NCI-H2029 treated with DMSO at 0.1 percent for 48 hours (cell line): ENCODE measurements at regions not wholly inside any gene's neighbourhood (a gene's known extent, or its start where the extent isn't known, plus 50 kb on each side); places are given as distances from the start of the nearest gene placed in this dataset.

Experiments
- DNase-seq: peaks from one replicate; lab custom pipeline; 2025; lab: John Stamatoyannopoulos, UW

DNA sequence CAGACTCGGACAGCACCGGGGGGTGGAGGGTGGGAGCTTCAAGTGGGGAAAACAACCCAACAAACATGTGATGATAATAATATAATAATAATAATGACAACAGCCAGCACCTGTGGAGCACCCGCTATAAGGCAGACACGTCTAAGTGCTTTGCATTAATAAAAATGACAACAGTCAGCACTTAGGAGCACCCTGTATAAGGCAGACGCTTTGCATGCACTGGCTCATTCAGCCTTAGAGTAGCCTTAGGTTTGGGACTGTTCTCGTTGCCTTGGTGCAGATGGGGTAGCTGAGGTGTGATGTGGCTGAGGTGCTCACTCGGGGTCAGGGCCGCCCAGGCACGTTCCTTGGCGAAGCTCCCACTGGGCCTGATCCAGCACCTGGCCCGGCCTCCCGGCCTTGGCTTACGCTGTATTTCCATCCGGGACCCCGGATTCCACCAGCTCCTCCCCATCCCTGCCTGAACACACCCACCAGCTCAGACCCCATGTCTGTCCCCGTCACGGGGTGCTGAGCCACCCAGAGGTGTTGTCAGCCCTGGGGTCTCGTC is 144.0 kb upstream of the CIBAR2 start:
- DNase-seq: no peak

DNA sequence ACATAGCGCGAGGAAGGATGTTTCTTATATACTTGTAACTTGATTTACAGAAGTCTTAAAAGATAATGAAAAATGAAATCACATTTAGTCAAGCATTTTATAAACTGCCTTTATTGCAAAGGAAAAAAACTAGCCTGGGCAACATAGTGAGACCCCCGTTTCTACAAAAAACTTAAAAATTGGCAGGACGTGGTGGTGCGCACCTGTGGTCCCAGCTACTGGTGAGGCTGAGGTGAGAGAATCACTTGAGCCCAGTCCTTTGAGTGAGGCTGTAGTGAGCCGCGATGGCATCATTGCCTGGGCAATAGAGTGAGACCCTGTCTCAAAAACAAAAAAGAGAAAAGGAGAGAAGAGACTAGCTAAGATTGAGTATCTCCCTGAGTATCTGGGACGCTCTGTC is 145.2 kb upstream of the CIBAR2 start:
- DNase-seq: no peak

DNA sequence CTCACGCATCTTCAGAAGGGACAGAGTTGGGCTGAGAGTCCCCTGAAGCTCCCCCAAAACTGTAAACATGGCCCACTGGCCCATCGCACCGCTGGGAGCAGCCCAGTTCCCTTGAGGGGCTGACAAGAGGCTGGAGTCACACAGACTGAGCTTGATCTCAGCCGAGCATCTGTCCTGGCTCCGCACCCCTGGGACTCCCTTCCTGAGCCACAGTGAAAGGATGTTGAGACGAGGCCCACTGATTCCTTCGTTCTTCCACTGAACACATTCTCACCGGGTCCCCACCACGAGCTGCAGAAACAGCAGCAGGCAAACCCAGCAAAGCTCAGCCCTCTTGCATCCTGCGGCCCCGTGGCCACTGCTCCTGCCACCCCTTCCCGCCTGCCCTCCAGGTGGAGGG is 145.9 kb upstream of the CIBAR2 start:
- no peak for DNase-seq

DNA sequence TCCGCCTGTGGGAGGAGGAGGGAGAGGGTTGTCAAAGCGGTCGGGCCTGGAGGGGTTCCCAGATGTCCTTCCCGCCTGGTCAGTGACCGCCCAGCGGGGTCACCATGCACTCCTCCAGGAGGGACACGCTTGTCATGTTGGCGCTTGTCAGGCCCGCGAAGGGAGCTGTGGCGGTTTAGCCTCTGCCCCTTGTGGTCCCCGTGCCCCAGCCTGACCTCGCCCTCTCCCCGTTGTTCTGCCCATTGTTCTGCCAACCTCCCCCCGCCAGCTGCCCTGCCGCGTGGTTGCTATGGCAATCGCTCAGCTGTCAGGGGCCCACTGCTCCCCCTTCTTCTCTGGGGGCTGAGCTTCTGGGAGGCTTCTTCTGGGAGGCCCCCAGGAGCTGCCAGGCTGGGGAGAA is 146.4 kb upstream of the CIBAR2 start:
- DNase-seq: no peak

DNA sequence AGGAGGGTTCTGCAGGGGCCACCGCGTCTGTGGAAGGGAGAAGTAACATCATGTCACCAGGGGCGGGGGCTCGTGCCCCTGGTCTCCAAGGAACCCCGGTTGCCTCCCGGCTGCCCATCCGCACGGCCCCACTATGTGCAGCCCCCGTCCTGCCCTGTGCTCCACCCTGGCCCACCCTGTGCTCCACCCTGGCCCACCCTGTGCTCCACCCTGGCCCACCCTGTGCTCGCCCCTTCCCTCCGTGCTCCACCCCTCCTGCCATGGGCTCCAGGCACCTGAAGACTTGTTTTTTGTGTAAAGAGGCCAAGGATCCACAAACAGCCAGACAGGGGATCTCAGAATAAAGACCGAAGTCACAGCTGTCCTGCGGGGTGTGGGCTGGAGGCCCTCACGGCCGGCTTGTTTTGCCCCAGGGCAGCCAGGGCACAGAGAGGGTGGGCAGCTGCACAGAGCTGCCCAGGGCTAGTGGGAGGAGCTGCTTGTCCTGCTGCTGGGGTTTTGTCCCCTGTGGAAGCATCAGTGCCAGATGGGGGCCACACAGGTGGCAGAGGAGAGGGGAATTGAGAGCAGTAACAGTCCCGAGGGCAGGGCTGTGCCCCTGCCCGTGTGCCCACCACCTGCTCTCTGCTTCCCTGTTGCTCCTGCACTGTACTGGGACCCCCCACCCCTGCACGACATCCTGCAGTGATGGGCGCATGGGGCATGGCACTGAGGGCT is 147.0 kb upstream of the CIBAR2 start:
- DNase-seq: no peak

DNA sequence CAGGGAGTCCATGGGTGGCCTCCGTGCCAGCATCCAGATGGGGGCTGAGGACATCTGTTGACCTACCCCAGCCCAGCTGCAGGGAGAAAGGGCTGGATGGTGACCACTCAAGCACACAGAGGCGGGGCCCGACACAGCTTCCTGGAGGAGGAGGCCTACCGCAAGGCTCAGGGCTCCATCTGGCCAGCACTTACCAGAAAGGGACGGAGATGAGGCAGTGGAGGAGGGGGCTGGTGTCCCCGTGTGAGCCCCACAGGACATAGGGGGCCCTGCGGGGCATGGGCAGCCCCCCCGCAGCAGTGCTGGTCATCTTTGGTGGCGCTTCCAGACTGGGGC is 147.5 kb upstream of the CIBAR2 start:
- DNase-seq: no peak

DNA sequence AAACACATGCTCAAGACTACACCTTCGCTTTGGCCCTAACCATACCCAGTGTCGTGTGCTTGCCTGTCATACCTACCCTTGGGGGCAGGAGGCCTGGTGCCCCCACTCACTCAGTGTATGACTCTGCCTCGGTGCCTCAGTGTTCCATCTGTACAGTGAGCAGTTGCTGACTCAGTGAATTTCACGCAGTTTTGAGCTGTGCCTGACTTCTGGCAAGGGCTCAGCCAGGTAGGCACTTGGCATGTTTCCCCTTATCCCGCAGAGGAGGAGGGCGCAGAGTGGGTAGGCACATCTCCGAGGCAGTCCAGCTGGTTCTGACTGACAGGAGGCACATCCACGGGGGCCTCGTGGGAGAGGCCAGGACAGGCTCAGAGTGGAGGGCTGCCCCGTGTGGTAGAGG is 148.9 kb upstream of the CIBAR2 start:
- DNase-seq: no peak

DNA sequence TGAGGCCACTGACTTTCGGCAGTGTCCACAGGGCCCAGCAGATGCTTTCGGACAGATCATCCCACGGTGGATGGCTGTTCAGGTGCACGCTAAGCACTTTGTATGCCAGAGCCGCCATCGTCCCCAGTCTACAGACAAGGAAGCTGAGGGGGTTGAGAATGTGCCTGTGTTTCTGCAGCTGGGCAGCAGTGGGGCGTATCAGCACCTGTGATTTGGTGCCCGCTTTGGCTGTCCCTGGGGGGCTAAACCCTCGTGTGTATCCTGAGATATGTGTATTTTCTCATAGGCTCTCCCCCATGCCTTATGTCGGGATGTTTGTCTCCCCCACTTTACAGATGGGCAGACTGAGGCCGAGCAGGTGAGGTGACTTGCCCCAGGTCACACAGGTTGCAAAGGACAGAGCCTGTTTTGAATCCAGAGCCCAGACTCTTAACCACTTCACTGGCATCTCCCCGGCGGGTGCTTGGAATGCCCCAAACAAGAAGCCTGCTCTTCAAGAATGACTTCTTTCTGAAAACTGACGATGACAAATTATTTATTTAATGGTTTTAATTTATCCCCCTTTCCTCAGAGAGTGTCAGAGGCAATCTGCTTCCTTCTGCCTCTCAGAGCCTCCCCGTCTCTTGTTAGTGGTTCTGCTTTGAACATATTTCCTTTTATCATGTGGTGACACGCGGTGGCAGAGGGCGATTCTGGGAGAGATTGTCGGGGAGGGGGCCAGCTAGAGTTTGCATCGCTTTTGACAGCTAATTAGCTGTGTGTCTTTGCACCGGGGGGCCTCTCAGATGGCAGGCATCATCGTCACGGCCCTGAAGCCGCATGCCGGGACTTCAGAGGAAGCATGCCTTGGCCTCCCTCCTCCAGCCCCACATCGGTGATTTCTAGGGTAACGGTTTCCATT is 149.6 kb upstream of the CIBAR2 start:
- no peak for DNase-seq

DNA sequence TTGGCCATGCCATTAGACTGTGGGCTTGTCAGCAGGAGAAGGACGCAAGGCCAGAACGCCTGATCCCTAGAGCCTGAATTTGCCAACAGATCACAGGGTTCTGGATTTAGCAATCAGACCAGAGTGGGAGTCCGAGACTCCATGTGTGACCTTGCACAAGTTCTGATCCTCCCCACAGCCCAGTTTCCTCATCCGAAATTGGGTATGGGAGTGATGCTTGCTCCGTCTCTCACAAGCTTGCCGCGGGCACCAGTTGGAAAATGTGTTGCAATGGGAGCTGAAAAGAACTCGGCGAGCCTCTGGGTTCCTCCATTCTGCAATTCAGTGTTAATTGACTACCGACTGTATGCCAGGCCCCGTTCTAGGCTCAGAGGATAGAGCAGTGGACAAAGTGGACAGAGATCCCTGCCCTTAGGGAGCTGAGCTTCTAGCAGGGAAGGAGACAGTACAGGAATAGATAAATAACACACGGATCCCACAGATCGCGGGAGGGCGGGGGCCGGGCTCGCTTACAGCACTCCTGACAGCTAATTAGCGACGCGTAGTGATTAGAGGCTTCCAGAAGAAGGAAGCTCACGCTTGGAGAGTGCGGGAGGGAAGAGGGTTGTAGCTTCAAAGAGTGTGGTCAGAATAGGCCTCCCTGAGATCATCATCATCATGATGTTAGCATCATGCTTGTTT is 150.4 kb upstream of the CIBAR2 start:
- DNase-seq: no peak

DNA sequence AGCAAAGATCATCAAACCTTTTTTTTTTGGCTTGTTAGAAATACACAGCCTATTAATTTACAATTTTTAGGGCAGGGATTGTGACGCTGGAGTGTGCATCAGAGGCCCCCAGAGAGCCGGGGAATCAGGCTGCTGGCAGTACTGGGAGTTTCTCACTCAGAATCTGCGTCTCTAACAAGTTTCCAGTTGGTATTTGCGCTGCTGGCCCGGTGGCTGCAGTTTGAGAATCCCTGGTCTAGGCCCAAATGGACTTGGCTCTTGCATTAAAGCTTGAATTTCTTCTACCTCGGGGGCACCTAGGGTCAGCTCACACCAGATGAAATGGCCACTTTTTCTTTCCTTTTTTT is 150.9 kb upstream of the CIBAR2 start:
- DNase-seq: no peak

DNA sequence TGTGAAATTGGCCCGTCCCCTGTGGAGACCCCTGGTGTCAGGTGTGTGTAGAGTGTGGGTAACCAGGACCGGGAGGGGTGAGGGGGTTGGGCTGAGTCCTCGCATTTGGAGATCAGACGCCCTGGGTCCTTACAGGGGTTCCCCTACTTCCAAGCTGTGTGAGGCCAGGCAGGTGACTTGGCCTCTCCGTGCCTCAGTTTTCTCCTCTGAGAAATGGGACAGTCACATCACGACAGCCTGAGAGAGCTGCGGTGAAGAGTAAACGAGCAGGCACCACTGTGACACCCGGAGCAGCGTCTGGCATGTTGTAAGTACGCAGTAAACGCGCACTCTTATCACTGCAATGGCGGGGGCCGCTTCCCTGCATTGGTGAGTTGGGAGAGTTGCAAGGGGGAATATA is 152.5 kb upstream of the CIBAR2 start:
- DNase-seq: no peak

DNA sequence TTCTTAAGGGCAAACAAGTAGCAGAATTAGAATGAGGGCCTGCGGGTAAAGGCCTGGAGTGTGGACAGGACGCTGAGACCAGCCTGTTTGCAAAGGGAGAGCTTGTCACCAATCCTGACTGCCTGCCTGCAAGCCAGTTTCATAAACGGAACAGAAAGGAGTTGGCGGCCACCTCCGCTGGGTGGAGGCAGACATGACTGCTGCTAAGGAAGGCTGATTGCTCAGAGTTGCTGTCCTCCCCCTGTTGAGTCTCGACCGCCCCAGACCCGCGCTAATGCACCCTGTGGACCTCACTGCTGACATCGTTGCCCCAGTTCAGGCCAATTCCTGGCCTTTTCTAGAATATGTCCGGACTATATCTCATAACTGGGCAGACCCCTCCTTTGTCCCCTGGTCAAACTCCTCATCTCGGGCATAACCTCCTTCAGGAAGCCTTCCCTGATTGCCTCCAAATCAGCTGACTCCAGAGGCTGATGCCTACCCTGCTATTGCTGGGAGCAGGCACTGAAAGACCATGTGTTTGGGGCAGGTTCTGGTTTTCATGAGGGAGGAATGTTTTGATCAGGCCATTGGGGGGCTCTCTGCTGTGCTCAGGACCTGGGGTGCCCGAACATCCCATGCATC is 153.0 kb upstream of the CIBAR2 start:
- DNase-seq: no peak

DNA sequence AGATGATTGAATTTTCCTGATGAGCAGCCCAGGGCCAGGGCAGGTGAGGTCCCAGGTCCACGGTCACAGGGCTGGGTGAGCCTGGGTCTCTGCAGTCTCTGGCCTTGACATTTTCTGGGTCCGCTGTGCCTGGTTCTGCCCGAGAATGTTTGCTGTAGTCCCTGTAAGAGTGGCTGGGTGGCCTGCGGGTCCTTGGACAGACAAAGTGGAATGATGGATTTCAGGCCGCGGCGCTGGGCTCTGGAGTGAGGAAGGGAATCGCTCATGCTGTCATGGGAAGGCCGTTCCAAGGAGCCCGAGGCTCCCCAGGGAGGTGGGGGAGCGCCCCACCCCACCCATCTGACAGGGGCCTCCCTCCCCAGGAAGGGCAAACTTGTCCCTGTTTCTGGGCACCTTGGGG is 153.5 kb upstream of the CIBAR2 start:
- no peak for DNase-seq

DNA sequence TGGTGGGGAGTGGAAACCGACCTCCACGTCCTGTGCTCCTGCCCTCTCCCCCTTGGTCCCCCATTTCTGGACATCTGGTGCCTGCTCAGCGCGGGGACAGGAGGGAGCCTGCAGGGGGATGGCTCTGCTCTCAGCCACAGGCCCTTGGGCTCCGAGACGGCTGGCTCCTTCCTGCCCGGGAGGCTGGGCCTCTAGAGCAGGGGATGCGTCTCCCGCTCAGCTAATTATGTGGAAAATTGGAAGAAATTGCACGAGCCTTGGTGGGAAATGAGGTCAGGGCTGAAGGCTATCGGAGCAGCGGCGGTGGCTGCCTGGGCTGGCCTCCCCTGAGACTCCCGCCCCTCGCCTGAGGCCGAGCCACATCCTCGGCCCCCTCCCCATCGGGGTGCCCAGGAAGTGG is 154.6 kb upstream of the CIBAR2 start:
- no peak for DNase-seq

DNA sequence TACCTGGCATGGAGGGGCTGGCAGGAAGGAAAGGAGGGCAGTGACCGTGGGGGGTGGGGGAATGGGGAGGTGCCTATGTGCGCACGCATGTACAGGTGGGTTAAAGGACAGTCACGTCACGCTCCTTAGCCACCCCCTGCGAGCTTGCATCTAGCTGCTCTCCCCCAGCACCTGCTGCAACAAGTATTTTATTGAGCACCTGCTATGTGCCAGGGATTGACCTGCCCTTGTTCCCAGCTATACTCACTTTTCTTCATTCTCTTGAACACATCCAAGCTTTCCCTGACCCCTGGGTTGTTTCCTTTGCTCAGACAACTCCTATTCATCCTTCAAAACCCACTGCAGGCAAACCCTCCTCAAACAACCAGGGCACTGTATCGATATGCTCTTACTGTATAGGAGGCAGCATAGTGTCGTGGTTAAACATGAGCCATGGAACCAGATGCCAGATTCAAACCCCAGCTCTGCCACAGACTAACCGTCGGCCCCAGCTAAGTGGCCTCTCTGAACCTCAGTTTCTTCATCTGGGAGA is 155.2 kb upstream of the CIBAR2 start:
- DNase-seq: no peak

DNA sequence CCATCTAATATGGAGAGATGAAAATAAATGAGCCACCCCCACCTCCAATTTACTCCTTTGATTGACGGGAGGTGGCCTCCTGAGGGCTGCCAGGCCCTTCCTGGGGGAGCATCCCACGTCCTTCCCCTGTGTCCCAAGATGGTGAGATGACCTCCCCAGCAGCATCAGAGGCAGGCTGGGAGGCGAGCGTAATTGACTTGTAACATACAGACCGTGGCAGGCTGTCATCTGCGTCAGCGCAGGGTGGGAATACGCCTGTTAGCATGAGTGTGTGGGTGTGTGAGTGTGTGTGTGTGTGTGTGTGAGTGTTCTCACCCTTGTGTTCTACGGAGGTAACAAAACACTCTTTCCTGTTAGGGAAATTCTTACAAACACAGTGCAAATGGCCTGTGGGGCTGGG is 156.9 kb upstream of the CIBAR2 start:
- DNase-seq: no peak

DNA sequence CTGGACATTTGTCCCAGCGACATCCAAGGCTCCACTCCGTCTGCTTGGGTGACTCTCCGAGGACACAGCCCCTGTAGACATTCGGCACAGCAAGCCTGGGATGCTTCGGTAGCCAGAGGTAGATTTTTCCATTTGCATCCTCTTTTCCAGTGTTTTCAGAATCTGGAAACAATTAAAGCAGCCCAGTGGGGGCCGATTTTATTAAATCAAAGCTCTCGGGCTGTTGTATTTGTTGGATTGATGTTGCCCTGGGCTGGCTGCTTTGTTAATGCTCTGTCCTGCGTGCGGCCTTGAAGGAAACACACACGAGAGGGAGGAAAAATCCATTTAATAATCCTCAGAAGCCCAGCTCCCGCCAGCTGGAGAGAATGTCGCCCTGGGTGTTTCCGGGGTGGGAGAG is 158.1 kb upstream of the CIBAR2 start:
- DNase-seq: no peak

DNA sequence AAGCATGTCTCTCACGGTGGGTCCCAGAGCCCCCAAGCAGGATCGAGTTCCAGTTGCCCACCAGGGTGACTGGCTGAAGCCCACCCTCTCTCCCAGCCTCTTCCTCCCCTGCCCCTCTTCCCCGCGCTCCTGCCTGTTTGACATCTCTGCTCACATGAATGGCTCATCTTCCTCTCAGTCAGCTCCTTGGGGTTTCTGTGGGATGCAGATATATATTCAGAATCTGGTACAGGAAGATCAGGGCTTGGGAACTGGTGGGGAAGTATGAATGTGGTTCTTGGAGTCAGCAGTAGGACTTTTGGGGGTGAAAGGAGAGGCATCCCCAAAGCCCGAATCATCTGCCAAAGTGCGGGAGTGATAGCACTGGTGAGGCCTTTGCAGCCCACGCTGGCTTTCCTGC is 158.9 kb upstream of the CIBAR2 start:
- no peak for DNase-seq

DNA sequence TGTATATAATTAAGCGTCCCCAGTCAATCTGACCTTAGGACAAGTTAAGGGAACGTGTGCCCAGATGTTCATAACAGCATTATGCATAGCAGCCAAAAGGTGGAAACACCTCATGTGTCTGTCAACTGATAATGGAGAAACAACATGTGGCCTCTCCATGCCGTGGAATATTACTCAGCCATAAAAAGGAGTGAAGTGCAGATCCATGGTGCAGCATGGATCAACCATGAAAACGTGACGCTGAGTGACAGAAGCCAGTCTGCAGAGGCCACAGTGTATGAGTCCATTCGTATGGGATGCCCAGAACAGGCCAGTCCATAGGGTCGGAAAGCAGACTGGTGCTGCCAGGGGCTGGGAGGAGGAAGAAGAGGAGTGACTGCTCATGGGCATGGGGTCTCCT is 161.0 kb upstream of the CIBAR2 start:
- no peak for DNase-seq

DNA sequence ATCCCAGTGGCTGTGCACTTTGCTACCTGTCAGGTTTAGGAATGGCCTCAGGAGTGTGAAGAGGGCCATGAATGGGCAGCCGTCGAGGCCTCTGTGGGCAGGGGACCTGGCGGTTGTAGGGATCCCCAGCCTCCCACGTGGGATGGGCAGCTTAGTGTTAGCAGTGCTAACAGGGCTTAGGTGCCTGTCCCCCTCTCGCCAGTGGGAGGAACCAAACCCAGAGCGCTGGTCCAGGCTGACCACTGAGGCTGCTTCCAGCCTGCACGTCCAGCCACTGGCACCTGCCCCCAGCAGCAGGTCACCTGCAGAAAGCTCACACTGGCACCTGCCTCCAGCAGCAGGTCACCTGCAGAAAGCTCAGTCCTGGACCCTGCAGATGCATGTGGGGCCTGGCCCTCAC is 162.2 kb upstream of the CIBAR2 start:
- no peak for DNase-seq

DNA sequence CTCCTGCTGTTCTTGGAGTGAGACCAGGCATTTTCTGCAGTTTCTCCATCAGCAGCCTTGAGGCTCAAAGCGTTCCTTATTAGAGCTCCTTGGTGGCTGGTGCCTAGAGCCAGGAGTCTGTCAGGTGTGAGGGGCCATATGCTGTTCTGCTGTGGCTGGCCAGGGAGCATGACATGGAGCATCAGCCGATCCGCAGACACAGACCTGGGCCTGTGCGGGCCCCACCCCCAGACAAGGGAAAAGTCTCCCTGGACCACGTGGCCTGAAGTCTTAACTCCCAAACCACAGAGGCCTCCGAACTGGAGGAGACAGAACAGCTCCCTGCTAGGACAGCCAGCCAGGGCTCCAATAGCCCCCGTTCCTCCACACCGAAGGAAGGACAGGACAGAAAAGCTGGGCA is 162.7 kb upstream of the CIBAR2 start:
- DNase-seq: no peak

DNA sequence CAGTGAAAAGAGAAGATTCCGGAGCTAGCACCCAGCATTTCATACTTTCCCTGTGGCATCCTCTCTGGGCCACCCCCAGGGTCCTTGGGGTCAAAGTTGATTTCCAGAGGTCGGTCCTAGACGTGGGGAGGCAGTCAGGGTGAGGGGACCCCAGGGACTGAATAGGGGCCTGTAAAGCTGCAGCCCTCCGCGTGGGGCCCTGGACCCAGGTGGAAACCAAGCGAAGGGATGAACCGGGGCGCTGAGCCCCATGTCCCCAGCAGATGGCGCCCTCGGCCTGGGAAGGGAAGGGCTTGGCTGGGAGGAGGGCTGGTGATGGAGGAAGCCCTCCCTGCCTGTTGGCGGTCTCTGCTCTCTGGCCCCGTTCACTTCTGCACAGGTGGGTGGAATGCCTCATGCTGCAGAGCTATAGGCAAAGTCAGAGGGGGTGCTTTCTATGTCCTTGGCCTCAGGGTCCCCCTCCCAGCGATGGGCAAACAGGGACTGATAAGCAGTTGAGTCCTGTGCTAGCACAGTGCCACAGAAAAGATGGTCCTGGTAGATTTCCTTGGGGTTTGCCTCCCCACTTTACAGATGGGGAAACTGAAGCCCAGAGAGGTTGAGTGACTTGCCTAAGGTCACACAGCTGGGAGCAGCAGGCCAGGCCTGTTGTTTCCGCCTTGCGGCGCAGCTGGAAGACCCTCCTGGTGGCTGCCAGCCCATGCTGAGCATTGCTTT is 163.4 kb upstream of the CIBAR2 start:
- DNase-seq: no peak
